ENCODE measurements at regions not wholly inside any gene's neighbourhood (a gene's known extent, or its start where the extent isn't known, plus 50 kb on each side); places are given as distances from the start of the nearest gene placed in this dataset.
A peak's percentile ranks its signal among the peaks of the same experiment; 100 is the strongest.

DNA sequence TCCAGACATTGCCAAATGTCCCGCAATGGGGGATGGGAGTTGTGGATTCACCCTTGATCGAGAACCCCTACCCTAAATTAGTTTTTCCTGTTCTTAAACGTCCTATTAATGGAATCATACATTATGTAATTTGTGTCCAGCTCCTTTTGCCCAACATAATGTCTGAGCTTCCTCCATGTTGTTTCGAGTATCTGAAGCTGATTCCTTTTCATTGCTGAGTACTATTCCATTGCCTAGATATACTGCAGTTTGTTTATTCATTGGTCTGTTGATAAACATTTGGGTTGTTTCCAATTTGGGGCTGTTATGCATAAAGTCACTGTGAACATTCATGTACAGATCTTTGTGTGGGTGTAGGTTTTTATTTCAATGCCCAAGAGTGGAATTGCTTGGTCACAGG lies 251.3 kb downstream of the BCOR start:
- TF ChIP-seq, protein P1, sequence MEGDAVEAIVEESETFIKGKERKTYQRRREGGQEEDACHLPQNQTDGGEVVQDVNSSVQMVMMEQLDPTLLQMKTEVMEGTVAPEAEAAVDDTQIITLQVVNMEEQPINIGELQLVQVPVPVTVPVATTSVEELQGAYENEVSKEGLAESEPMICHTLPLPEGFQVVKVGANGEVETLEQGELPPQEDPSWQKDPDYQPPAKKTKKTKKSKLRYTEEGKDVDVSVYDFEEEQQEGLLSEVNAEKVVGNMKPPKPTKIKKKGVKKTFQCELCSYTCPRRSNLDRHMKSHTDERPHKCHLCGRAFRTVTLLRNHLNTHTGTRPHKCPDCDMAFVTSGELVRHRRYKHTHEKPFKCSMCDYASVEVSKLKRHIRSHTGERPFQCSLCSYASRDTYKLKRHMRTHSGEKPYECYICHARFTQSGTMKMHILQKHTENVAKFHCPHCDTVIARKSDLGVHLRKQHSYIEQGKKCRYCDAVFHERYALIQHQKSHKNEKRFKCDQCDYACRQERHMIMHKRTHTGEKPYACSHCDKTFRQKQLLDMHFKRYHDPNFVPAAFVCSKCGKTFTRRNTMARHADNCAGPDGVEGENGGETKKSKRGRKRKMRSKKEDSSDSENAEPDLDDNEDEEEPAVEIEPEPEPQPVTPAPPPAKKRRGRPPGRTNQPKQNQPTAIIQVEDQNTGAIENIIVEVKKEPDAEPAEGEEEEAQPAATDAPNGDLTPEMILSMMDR (IDR thresholded peaks at IDR 0.05), result no peak
- H3K9me3 Mint-ChIP-seq, result no peaks in the 10 kb centered on the region
- DNase-seq, result no peak
- H3K4me3 Mint-ChIP-seq, result no peak overlapping the region
- H3K27ac Mint-ChIP-seq, result no peak overlapping the region
- H3K27me3 Mint-ChIP-seq (ENCODE audit: insufficient read depth), result peaks cover 3% of the 10 kb centered on the region
- H3K36me3 Mint-ChIP-seq (ENCODE audit: low read depth), result no peaks in the 10 kb centered on the region
- H3K4me1 Mint-ChIP-seq (ENCODE audit: low read depth), result peaks cover 23% of the 10 kb centered on the region

DNA sequence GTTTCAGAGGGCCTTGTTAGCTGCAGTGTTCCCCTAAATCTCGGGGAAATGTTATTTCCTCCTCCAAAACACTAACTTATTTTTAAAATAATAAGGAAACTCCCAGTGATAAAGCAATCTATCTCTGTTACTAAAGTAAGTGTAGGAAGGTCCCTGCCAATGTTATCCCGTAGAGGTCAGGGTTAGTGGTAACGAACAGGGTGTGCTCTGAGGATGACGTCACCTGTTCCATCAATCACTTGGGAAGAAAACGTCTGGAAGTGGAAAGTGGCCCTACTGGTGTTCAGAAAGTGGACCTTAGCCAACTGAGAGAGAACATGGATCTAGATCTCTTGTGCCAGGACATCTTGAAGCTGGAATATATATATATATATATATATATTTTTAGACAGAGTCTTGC lies 249.5 kb downstream of the BCOR start:
- no peak for DNase-seq
- Mint-ChIP-seq H3K4me1 (ENCODE audit: low read depth) (peaks cover 29% of the 10 kb centered on the region), H3K36me3 (ENCODE audit: low read depth) (no peaks in the 10 kb centered on the region)

DNA sequence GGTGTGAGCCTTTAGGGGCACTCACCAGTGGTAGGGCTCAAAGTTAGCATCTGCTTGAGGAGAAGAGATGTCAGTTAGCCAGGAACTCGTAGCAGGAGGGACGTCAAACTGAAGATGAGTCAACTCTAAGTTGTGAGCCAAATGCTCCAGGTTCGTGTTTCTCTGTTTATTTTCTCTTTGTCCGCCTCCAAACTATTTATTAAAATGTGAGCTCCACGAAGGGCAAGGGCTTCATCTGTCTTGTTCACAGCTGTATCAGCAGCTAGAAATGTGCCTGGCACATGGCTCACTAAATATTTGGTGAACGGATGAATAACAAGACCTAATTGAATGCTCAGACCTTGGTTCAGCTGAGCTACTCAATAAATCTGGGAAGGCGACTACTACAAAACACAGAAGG lies 248.9 kb downstream of the BCOR start:
- DNase-seq, result peak; percentile 78
- Mint-ChIP-seq H3K36me3 (ENCODE audit: low read depth) (no peaks in the 10 kb centered on the region), H3K4me1 (ENCODE audit: low read depth) (peaks cover 34% of the 10 kb centered on the region), H3K4me3 (peak overlapping the region; percentile 37; the same call in 1 of the 2 replicates), H3K27me3 (ENCODE audit: insufficient read depth) (no peaks in the 10 kb centered on the region), H3K9me3 (no peaks in the 10 kb centered on the region), H3K27ac (peak overlapping the region; percentile 63; the same call in 1 of the 2 replicates)
- TF ChIP-seq, protein P1 (IDR thresholded peaks at IDR 0.05), result no peak

More for the DNA sequence above, 249.5 kb downstream of the BCOR start:
- peaks cover 2% of the 10 kb centered on the region; the same call in 1 of the 2 replicates for H3K27me3 Mint-ChIP-seq (ENCODE audit: insufficient read depth)
- H3K27ac Mint-ChIP-seq, result no peak overlapping the region
- TF ChIP-seq, protein P1 (IDR thresholded peaks at IDR 0.05), result no peak
- H3K9me3 Mint-ChIP-seq, result no peaks in the 10 kb centered on the region
- no peak overlapping the region for H3K4me3 Mint-ChIP-seq

DNA sequence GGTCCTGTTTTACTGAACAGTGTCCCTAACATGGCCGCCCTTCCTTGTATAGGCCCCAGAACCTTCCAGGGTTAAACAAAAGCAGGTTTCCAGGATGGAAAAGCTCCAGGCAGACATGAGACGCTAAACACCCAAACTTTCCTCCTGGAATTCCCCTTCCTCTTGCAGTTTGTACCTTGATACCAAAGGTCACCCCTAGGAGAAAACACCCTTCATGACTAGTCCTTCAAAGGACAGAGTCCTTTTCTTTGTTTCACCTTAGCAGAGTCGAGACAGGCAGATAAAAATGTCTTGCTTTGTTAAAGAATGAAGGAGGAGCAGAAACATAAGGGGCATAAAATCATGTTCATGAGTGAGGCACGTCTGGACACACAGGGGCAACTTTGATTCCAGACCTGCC lies 247.5 kb downstream of the BCOR start:
- Mint-ChIP-seq H3K4me1 (ENCODE audit: low read depth) (peaks cover 36% of the 10 kb centered on the region), H3K36me3 (ENCODE audit: low read depth) (no peaks in the 10 kb centered on the region), H3K27me3 (ENCODE audit: insufficient read depth) (no peaks in the 10 kb centered on the region), H3K27ac (peak overlapping the region; percentile 21; the same call in 1 of the 2 replicates), H3K4me3 (no peak overlapping the region), H3K9me3 (no peaks in the 10 kb centered on the region)
- no peak for DNase-seq
- TF ChIP-seq, protein P1 (IDR thresholded peaks at IDR 0.05), result no peak

DNA sequence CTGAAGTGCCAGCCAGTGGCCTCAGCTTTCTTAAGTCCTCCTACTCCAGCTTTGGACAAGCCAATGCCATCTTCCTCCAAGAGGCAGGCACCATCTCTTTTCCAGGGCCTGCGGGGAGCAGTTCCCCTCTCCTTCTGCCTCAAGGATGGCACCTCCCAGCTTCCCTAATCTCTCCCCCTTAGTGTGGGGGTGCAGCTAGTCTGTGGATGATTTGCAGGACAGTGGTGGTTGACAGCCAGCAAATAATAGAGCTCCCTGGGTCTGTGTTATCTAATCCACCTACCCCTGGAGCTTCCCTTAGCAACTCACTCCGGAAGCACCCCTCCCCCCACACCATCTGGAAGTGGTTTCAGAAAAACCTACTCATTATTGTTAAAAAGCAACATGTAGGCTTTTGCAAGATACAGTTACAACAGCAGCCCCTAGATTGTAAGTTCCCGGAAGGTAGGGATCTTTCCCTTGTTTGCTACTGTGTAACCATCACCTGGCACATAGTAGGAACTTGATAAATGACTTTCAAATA lies 247.1 kb downstream of the BCOR start:
- no peaks in the 10 kb centered on the region for H3K36me3 Mint-ChIP-seq (ENCODE audit: low read depth)
- no peaks in the 10 kb centered on the region for H3K9me3 Mint-ChIP-seq
- peak overlapping the region; percentile 21; the same call in 1 of the 2 replicates for H3K27ac Mint-ChIP-seq
- no peaks in the 10 kb centered on the region for H3K27me3 Mint-ChIP-seq (ENCODE audit: insufficient read depth)
- peaks cover 41% of the 10 kb centered on the region for H3K4me1 Mint-ChIP-seq (ENCODE audit: low read depth)
- TF ChIP-seq, protein P1 (IDR thresholded peaks at IDR 0.05), result no peak
- peak; percentile 7 for DNase-seq
- no peak overlapping the region for H3K4me3 Mint-ChIP-seq

Data from HFFc6 (cell line).